K562 (cell line): ENCODE measurements at regions not wholly inside any gene's neighbourhood (a gene's known extent, or its start where the extent isn't known, plus 50 kb on each side); places are given as distances from the start of the nearest gene placed in this dataset.

Experiments
- ATAC-seq: fragments of 200-7000 bp; cut with Tn5 transposase; 3 replicates; pipeline ENCODE4 v1.9.1; 2020; ENCODE audit warnings: moderate library complexity
- BruUV-seq: library from RNA; stranded (reverse); fragments of 400-500 nt; replicated peaks from 2 replicates; lab custom pipeline; 2021; lab: Mats Ljungman, UMichigan
- CTCF ChIA-PET: fragments of 300-600 bp; formaldehyde crosslinking; extraction: SDS; loops from one replicate; lab custom pipeline; 2021; ENCODE audit warnings: low intra/inter-chr PET ratio; lab: Yijun Ruan, JAX
- POLR2A ChIA-PET: fragments of 300-600, 350-650 bp; sonication (Branson Sonifier 250); formaldehyde crosslinking; extraction: SDS; loops from one replicate; lab custom pipeline; 2021; ENCODE audit warnings: antibody characterized with exemption, inconsistent platforms; lab: Yijun Ruan, JAX
- DNase-seq, 4 experiments: peaks; one replicate each; pipeline versions ENCODE4 v3.0.0 to v3.0.0-alpha.2; 2011 to 2018; ENCODE audit warnings: low spot score in 3 of 4, mixed read lengths in 3 of 4; ENCODE audit errors: extremely low read depth in 1 of 4
- FAIRE-seq: peaks from 2 replicates; lab custom pipeline; 2011; peaks lifted over from hg19 to GRCh38; lab: Jason Lieb, UNC
- H2AFZ ChIP-seq: 2 replicates; pipeline ENCODE4 v1.6.0; 2011; ENCODE audit warnings: low read depth, low read length, control low read depth, inconsistent platforms
- H3K27ac ChIP-seq: fragments of 200-600 bp; 3 replicates; pipeline ENCODE4 v1.8.0; 2011; ENCODE audit warnings: low read depth, mild to moderate bottlenecking, control low read depth, inconsistent platforms, low read length, moderate library complexity, mixed read lengths; ENCODE audit errors: extremely low read depth
- H3K27me3 ChIP-seq, 2 experiments: fragments of 300-600 bp in 1 of 2; 2 replicates in 1 of 2; 3 replicates in 1 of 2; pipeline versions ENCODE4 v1.6.0 to v1.8.0; 2011; ENCODE audit warnings: inconsistent platforms in 2 of 2, low read length in 2 of 2, mild to moderate bottlenecking in 1 of 2, mixed read lengths in 1 of 2, moderate library complexity in 1 of 2; ENCODE audit not compliant: control insufficient read depth in 2 of 2, insufficient read depth in 2 of 2
- H3K36me3 ChIP-seq: fragments of 300-600 bp; 3 replicates; pipeline ENCODE4 v1.8.0; 2011; ENCODE audit warnings: mild to moderate bottlenecking, low read length, inconsistent platforms; ENCODE audit not compliant: control insufficient read depth, insufficient read depth
- H3K4me1 ChIP-seq, 2 experiments: fragments of 200-600 bp in 1 of 2; replicated peaks in 1 of 2; 2 replicates in 1 of 2; 3 replicates in 1 of 2; pipeline versions ENCODE4 v1.5.1 to v1.8.0; 2011; ENCODE audit warnings: inconsistent platforms in 2 of 2, low read length in 2 of 2, mild to moderate bottlenecking in 1 of 2, mixed read lengths in 1 of 2, moderate library complexity in 1 of 2; ENCODE audit not compliant: control insufficient read depth in 2 of 2, insufficient read depth in 2 of 2
- H3K4me2 ChIP-seq: 2 replicates; pipeline ENCODE4 v1.6.1; 2011; ENCODE audit warnings: low read length, control low read depth, inconsistent platforms, mixed read lengths; ENCODE audit not compliant: insufficient read depth
- H3K4me3 ChIP-seq: fragments of 200-600 bp; sonication (generic), shearing (Covaris generic); 2 replicates; pipeline ENCODE4 v1.5.1; 2016; ENCODE audit warnings: control low read depth, inconsistent platforms
- H3K79me2 ChIP-seq: fragments of 200-600 bp; 3 replicates; pipeline ENCODE4 v1.8.0; 2011; ENCODE audit warnings: low read length, inconsistent platforms; ENCODE audit not compliant: control insufficient read depth, insufficient read depth
- H3K9ac ChIP-seq, 2 experiments: 2 replicates each; pipeline versions ENCODE4 v1.6.0 to v1.6.1; 2011; ENCODE audit warnings: low read depth in 2 of 2, low read length in 2 of 2, control low read depth in 1 of 2, inconsistent platforms in 1 of 2, mild to moderate bottlenecking in 1 of 2, mixed read lengths in 1 of 2; ENCODE audit not compliant: insufficient read depth in 1 of 2
- H3K9me1 ChIP-seq: one replicate; pipeline ENCODE4 v1.6.0; 2011; ENCODE audit warnings: inconsistent platforms, mild to moderate bottlenecking, low read length, moderate library complexity; ENCODE audit not compliant: control insufficient read depth, insufficient read depth
- H3K9me3 ChIP-seq: replicated peaks from 2 replicates; pipeline ENCODE4 v1.5.1; 2011; ENCODE audit warnings: low read depth, low read length, inconsistent platforms; ENCODE audit not compliant: control insufficient read depth, insufficient read depth
- H4K20me1 ChIP-seq: replicated peaks from 2 replicates; pipeline ENCODE4 v1.6.1; 2011; ENCODE audit warnings: low read length, inconsistent platforms, mixed read lengths; ENCODE audit not compliant: control insufficient read depth, insufficient read depth
- ATF1 ChIP-seq, 2 experiments: fragments of 450-650 bp in 1 of 2; IDR thresholded peaks; 2 replicates each; pipeline ENCODE4 v1.6.1; 2016; ENCODE audit warnings: missing compliant biosample characterization in 1 of 2, missing genetic modification characterization in 1 of 2
- BDP1 ChIP-seq: IDR thresholded peaks from 3 replicates; pipeline ENCODE4 v1.6.1; 2011; ENCODE audit not compliant: insufficient read length, insufficient read depth
- E2F1 ChIP-seq: sonication (generic); formaldehyde crosslinking; IDR thresholded peaks from 2 replicates; pipeline ENCODE4 v1.8.1; 2023; ENCODE audit warnings: mild to moderate bottlenecking, missing genetic modification reagents, moderate library complexity
- FOXO4 ChIP-seq: fragments of 450-650 bp; formaldehyde crosslinking; IDR thresholded peaks from 2 replicates; pipeline ENCODE4 v1.4.0; 2020; ENCODE audit warnings: mild to moderate bottlenecking, moderate library complexity
- MAFG ChIP-seq: fragments of 450-650 bp; conservative IDR thresholded peaks from 2 replicates; pipeline ENCODE4 v1.6.1; 2016; ENCODE audit warnings: missing genetic modification characterization, missing compliant biosample characterization
- MXI1 ChIP-seq: IDR thresholded peaks from 2 replicates; pipeline ENCODE4 v1.6.1; 2011; ENCODE audit warnings: low read depth, mild to moderate bottlenecking, improper control_type of control experiment, low read length
- POU5F1 ChIP-seq: fragments of 150-350 bp; IDR thresholded peaks from 2 replicates; pipeline ENCODE4 v1.6.1; 2014; ENCODE audit warnings: borderline replicate concordance, low read length, low read depth, mild to moderate bottlenecking; ENCODE audit not compliant: partially characterized antibody
- PREB ChIP-seq: sonication (generic); formaldehyde crosslinking; IDR thresholded peaks from 2 replicates; pipeline ENCODE4 v1.8.1; 2023; ENCODE audit warnings: mild to moderate bottlenecking, missing genetic modification reagents
- SIRT6 ChIP-seq: IDR thresholded peaks from one replicate; pipeline ENCODE4 v1.6.1; 2012; ENCODE audit warnings: low read depth, mild to moderate bottlenecking, control low read depth, inconsistent platforms, low read length, moderate library complexity
- TRIM24 ChIP-seq, 2 experiments: fragments of 450-650 bp; IDR thresholded peaks; 2 replicates each; pipeline ENCODE4 v1.6.1; 2016
- ZBTB1 ChIP-seq: sonication (generic); formaldehyde crosslinking; IDR thresholded peaks from 2 replicates; pipeline ENCODE4 v1.8.1; 2023; ENCODE audit warnings: missing genetic modification reagents, low read depth, mild to moderate bottlenecking, borderline replicate concordance
- ZFPM2 ChIP-seq: fragments of 250-450 bp; sonication (Bioruptor Pico); IDR thresholded peaks from 2 replicates; pipeline ENCODE4 v1.5.1; 2022; ENCODE audit warnings: mild to moderate bottlenecking
- ZFX ChIP-seq: sonication (generic); formaldehyde crosslinking; IDR thresholded peaks from 2 replicates; pipeline ENCODE4 v1.8.0; 2022; ENCODE audit warnings: mild to moderate bottlenecking, missing genetic modification reagents, moderate library complexity
- ZMIZ1 ChIP-seq, 2 experiments: fragments of 150-350 bp in 1 of 2; IDR thresholded peaks; 2 replicates each; pipeline ENCODE4 v1.6.1; 2012 to 2016; ENCODE audit warnings: low read depth in 2 of 2, low read length in 2 of 2, mild to moderate bottlenecking in 1 of 2, moderate library complexity in 1 of 2
- ZNF75A ChIP-seq: fragments of 450-650 bp; formaldehyde crosslinking; IDR thresholded peaks from 2 replicates; pipeline ENCODE4 v1.4.0; 2020; ENCODE audit warnings: mild to moderate bottlenecking
- WGBS: fragments of 100-300 bp; shearing (Covaris generic); methylation state at CpG from one replicate; pipeline ENCODE4 v1.1.6; 2016; ENCODE audit warnings: low coverage, mixed read lengths; ENCODE audit not compliant: insufficient coverage; ENCODE audit errors: missing lambda C conversion rate; 5-methylcytosine and 5-hydroxymethylcytosine counted together
- in situ Hi-C: fragments of 300-500 bp; cut with MboI; formaldehyde crosslinking; loops from 4 replicates; pipeline ENCODE4 v1.15.0; 2018; ENCODE audit warnings: inconsistent platforms, mixed read lengths
- intact Hi-C: fragments of 100-400 bp; cut with micrococcal nuclease; formaldehyde crosslinking; loops from 2 replicates; pipeline ENCODE4 v1.14.2; 2022

GRCh38 chr6:97535800-97536199 is 252.8 kb upstream of the MMS22L start:
- ChIA-PET CTCF (no interaction called here), POLR2A (no interaction called here)
- Histone ChIP-seq H3K36me3 (no peaks in the 10 kb centered on the region), H3K9me1 (no peaks in the 10 kb centered on the region), H3K9ac (no peak overlapping the region), H2AFZ (no peak overlapping the region), H3K4me3 (no peak overlapping the region), H3K27me3 (no peaks in the 10 kb centered on the region), H3K4me1 (no peaks in the 10 kb centered on the region), H4K20me1 (no peaks in the 10 kb centered on the region), H3K9me3 (no peaks in the 10 kb centered on the region; the same call in 1 of the 2 replicates), H3K27ac (no peak overlapping the region)
- no peak for ATAC-seq
- intact Hi-C loops (no loop called here), in situ Hi-C loops (no loop called here)
- no peak for FAIRE-seq
- no TSS peak for BruUV-seq
- WGBS, result 0% methylated on average over 2 of the region's 2 CpGs
- DNase-seq, result no peak
- TF ChIP-seq ZBTB1 (CRISPR knock-in tag) (no peak), POU5F1 (no peak), ZFPM2 (no peak), PREB (CRISPR knock-in tag) (no peak), ZFX (CRISPR knock-in tag) (no peak), BDP1 (no peak), ZNF75A (CRISPR knock-in tag) (no peak), ZMIZ1 (IDR thresholded peaks at IDR 0.05; ENCODE audit: low read depth in 2 of 2, low read length in 2 of 2) (no peak), MAFG (tag) (no peak), ATF1 (CRISPR knock-in tag; IDR thresholded peaks at IDR 0.05) (no peak), ATF1 (tag; IDR thresholded peaks at IDR 0.05) (no peak), E2F1 (CRISPR knock-in tag) (no peak), TRIM24 (IDR thresholded peaks at IDR 0.05) (no peak), SIRT6 (no peak), FOXO4 (CRISPR knock-in tag) (no peak), MXI1 (no peak)
- TF ChIP-seq, all 486 proteins: peak for 0
- no peaks in the 10 kb centered on the region for H3K79me2 ChIP-seq
- H3K4me2 ChIP-seq, result no peak overlapping the region
